Liver (tissue), 3 donors: ENCODE measurements at regions not wholly inside any gene's neighbourhood (a gene's known extent, or its start where the extent isn't known, plus 50 kb on each side); places are given as distances from the start of the nearest gene placed in this dataset.

Experiments
- GABPA ChIP-seq, 2 donors: IDR thresholded peaks in 1 of 2; conservative IDR thresholded peaks in 1 of 2; 2 replicates each; pipeline ENCODE4 v1.6.1; 2016; ENCODE audit warnings: antibody characterized with exemption in 2 of 2, mild to moderate bottlenecking in 1 of 2, moderate library complexity in 1 of 2
- SP1 ChIP-seq: IDR thresholded peaks from 2 replicates; pipeline ENCODE4 v1.6.1; 2018; ENCODE audit warnings: antibody characterized with exemption, mild to moderate bottlenecking
- TAF1 ChIP-seq: conservative IDR thresholded peaks from 2 replicates; pipeline ENCODE4 v1.6.1; 2016; ENCODE audit warnings: antibody characterized with exemption, mild to moderate bottlenecking
- YY1 ChIP-seq: IDR thresholded peaks from 2 replicates; pipeline ENCODE4 v1.6.1; 2016; ENCODE audit warnings: antibody characterized with exemption, mild to moderate bottlenecking
- TF ChIP-seq, protein P1 (sequence below): IDR thresholded peaks from 2 replicates; pipeline ENCODE4 v1.6.1; 2016; ENCODE audit warnings: antibody characterized with exemption
- TF ChIP-seq, protein P2 (sequence below): fragments of 150-350 bp; IDR thresholded peaks from 2 replicates; pipeline ENCODE4 v1.5.1; 2017; ENCODE audit warnings: improper control_type of control experiment, low read depth, low read length; ENCODE audit not compliant: missing input control
- TF ChIP-seq, protein P3 (sequence below): IDR thresholded peaks from 2 replicates; pipeline ENCODE4 v1.6.1; 2016; ENCODE audit warnings: antibody characterized with exemption, mild to moderate bottlenecking
- donor health status: healthy.
- donor health status: healthy.

DNA sequence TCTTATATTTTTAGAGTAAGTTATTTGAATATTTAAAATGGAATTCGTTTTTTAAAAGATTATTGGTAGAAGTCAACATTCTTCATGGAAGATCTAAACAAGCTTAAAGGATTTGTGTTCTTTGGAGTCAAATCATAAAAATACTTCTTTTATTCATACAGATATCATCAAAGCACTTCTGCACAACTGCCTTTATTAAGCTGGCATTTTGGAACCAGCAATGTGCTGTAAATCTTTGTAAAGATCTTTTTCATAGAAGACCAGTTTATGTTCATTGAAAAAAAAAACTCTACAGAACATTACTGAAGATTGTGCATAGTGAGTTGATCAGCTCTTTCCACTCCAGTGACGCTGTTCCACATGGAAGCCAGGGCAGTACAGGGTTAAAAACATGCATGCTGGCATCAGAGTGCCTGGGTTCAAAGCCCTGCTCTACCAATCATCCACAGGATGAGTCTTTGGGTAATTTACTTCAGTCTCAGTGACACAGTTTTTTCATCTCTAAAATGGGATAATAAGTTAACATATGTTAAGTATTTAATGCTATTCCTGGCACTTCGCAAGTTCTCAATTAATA lies 109.6 kb upstream of the SLC38A4 start:
- TF ChIP-seq, protein P1, sequence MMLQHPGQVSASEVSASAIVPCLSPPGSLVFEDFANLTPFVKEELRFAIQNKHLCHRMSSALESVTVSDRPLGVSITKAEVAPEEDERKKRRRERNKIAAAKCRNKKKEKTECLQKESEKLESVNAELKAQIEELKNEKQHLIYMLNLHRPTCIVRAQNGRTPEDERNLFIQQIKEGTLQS = no peak
- TF ChIP-seq, protein P2, sequence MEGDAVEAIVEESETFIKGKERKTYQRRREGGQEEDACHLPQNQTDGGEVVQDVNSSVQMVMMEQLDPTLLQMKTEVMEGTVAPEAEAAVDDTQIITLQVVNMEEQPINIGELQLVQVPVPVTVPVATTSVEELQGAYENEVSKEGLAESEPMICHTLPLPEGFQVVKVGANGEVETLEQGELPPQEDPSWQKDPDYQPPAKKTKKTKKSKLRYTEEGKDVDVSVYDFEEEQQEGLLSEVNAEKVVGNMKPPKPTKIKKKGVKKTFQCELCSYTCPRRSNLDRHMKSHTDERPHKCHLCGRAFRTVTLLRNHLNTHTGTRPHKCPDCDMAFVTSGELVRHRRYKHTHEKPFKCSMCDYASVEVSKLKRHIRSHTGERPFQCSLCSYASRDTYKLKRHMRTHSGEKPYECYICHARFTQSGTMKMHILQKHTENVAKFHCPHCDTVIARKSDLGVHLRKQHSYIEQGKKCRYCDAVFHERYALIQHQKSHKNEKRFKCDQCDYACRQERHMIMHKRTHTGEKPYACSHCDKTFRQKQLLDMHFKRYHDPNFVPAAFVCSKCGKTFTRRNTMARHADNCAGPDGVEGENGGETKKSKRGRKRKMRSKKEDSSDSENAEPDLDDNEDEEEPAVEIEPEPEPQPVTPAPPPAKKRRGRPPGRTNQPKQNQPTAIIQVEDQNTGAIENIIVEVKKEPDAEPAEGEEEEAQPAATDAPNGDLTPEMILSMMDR = no peak
- no peak for TF ChIP-seq YY1
- TF ChIP-seq TAF1 = no peak
- no peak for TF ChIP-seq SP1
- TF ChIP-seq, protein P3, sequence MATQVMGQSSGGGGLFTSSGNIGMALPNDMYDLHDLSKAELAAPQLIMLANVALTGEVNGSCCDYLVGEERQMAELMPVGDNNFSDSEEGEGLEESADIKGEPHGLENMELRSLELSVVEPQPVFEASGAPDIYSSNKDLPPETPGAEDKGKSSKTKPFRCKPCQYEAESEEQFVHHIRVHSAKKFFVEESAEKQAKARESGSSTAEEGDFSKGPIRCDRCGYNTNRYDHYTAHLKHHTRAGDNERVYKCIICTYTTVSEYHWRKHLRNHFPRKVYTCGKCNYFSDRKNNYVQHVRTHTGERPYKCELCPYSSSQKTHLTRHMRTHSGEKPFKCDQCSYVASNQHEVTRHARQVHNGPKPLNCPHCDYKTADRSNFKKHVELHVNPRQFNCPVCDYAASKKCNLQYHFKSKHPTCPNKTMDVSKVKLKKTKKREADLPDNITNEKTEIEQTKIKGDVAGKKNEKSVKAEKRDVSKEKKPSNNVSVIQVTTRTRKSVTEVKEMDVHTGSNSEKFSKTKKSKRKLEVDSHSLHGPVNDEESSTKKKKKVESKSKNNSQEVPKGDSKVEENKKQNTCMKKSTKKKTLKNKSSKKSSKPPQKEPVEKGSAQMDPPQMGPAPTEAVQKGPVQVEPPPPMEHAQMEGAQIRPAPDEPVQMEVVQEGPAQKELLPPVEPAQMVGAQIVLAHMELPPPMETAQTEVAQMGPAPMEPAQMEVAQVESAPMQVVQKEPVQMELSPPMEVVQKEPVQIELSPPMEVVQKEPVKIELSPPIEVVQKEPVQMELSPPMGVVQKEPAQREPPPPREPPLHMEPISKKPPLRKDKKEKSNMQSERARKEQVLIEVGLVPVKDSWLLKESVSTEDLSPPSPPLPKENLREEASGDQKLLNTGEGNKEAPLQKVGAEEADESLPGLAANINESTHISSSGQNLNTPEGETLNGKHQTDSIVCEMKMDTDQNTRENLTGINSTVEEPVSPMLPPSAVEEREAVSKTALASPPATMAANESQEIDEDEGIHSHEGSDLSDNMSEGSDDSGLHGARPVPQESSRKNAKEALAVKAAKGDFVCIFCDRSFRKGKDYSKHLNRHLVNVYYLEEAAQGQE = no peak
- no peak for TF ChIP-seq GABPA (IDR thresholded peaks at IDR 0.05 in 1 of 2, conservative IDR thresholded peaks at IDR 0.05 in 1 of 2)
